Lower leg skin (tissue), 4 donors: ENCODE measurements at regions not wholly inside any gene's neighbourhood (a gene's known extent, or its start where the extent isn't known, plus 50 kb on each side); places are given as distances from the start of the nearest gene placed in this dataset.

ENCODE experiments used
- DNase-seq, 2 donors: peaks; one replicate each; pipeline ENCODE4 v3.0.0-alpha.2; 2019; ENCODE audit warnings: low spot score in 2 of 2
- H3K4me3 ChIP-seq: fragments of 200-600 bp; sonication (generic); 2 replicates; pipeline ENCODE4 v1.5.1; 2017; ENCODE audit warnings: mild to moderate bottlenecking, low read depth; ENCODE audit not compliant: poor library complexity, severe bottlenecking
- POLR2A ChIP-seq, 2 donors: fragments of 450-650 bp; IDR thresholded peaks; one replicate each; pipeline ENCODE4 v1.6.1; 2016 to 2017; ENCODE audit warnings: antibody characterized with exemption in 2 of 2, mild to moderate bottlenecking in 1 of 2, moderate library complexity in 1 of 2
- WGBS, 2 donors: methylation state at CpG; one replicate each; pipeline ENCODE4 v1.1.5; 2018; 5-methylcytosine and 5-hydroxymethylcytosine counted together
- intact Hi-C: fragments of 100-400 bp; cut with DNase I; formaldehyde crosslinking; loops from one replicate; pipeline ENCODE4 v1.15.0; 2023; ENCODE audit warnings: low total_unique reads
- TF ChIP-seq, protein P1 (sequence below), 3 donors: fragments of 450-650 bp; IDR thresholded peaks; one replicate each; pipeline ENCODE4 v1.5.1; 2016; ENCODE audit warnings: antibody characterized with exemption in 3 of 3, mild to moderate bottlenecking in 3 of 3, moderate library complexity in 2 of 3

DNA sequence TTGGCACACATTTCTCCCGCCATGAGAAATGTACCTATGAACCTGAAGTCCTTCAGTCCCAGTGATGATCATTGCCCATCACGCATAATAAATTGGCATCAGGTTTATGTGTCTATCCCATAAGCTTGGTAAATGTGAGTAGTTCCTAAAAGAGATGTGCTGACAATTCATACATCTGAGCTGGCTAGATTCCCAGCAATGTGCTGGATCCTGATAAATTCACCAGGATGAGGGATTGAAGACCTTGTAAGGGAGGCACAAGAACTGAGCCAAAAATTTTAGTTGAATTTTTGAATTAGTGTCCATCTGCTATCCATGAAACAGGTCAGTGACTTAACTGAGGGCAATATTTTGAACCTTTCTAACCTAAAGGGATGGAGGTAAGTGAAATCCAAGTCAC lies 267.9 kb upstream of the CITED2 start:
- intact Hi-C loops = no loop called here
- DNase-seq = no peak
- TF ChIP-seq, protein P1, sequence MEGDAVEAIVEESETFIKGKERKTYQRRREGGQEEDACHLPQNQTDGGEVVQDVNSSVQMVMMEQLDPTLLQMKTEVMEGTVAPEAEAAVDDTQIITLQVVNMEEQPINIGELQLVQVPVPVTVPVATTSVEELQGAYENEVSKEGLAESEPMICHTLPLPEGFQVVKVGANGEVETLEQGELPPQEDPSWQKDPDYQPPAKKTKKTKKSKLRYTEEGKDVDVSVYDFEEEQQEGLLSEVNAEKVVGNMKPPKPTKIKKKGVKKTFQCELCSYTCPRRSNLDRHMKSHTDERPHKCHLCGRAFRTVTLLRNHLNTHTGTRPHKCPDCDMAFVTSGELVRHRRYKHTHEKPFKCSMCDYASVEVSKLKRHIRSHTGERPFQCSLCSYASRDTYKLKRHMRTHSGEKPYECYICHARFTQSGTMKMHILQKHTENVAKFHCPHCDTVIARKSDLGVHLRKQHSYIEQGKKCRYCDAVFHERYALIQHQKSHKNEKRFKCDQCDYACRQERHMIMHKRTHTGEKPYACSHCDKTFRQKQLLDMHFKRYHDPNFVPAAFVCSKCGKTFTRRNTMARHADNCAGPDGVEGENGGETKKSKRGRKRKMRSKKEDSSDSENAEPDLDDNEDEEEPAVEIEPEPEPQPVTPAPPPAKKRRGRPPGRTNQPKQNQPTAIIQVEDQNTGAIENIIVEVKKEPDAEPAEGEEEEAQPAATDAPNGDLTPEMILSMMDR (IDR thresholded peaks at IDR 0.05) = no peak
- no peak for TF ChIP-seq POLR2A (IDR thresholded peaks at IDR 0.05)
- H3K4me3 ChIP-seq = no peak overlapping the region
- WGBS, 2 donors = 60 to 69% methylated on average over 2 of the region's 2 CpGs

DNA sequence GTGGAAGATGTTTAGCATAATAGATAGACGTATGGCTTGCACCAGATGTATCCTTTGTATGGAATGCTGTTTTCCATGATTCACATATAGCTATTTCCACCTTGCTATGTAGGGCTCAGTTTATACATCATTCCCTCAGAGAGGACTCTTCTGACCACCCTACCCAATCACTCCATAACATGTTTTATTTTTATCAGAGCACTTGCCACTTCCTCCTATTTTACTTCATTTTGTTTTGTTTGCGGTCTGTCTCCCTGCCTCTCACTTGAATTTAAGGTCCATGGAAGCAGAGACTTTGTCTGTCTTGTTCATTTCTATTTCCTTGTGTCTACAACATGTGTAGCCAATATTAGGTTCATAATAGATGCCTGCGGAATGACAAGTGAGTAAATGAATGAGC lies 266.9 kb upstream of the CITED2 start:
- TF ChIP-seq, protein P1 (IDR thresholded peaks at IDR 0.05) = no peak
- no peak for TF ChIP-seq POLR2A (IDR thresholded peaks at IDR 0.05)
- intact Hi-C loops = no loop called here
- no peak for DNase-seq
- 79 to 80% methylated on average over 3 of the region's 3 CpGs for WGBS, 2 donors
- no peak overlapping the region for H3K4me3 ChIP-seq

DNA sequence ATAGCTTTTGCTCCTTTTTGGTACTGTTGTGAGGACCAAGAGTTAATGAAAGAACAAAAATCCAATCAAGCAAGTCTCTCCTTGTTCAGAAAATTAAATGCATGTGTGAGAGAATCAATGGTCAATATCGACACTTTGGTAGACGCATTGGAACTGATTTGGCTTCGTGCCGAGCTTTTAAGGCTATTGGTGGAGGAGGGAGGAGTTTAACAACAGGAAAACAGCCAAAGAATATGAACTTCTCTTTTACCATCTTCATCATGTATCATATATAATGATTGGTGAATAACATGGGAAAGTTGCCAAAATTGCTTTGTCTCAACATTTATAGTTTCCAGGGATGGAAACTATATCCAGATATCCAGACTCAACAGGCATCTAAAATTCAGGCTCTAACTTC lies 266.5 kb upstream of the CITED2 start:
- no peak for DNase-seq
- WGBS, 2 donors = 63 to 64% methylated on average over 4 of the region's 4 CpGs
- H3K4me3 ChIP-seq = no peak overlapping the region
- intact Hi-C loops = no loop called here
- TF ChIP-seq, protein P1 (IDR thresholded peaks at IDR 0.05) = no peak
- TF ChIP-seq POLR2A (IDR thresholded peaks at IDR 0.05) = no peak

DNA sequence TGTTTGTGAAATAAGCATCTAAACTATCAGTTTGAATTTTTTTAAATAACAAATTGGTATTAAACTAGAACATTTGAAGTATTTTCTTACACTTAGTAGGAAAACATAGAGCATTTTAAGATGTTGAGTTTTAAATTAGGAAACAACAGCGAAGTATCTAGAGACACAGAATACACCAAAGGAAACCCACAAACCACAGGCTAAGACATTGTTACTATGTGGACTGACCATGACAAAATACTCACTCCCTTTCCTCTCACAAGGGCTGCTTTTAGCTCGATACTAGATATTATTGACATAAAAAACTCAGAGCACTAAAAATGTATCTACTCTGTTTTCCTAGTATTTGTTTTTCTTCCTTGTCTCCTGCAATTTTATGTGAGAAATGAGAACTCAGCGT lies 266.0 kb upstream of the CITED2 start:
- TF ChIP-seq POLR2A (IDR thresholded peaks at IDR 0.05) = no peak
- TF ChIP-seq, protein P1 (IDR thresholded peaks at IDR 0.05) = no peak
- 84 to 86% methylated on average over 3 of the region's 3 CpGs for WGBS, 2 donors
- intact Hi-C loops = no loop called here

DNA sequence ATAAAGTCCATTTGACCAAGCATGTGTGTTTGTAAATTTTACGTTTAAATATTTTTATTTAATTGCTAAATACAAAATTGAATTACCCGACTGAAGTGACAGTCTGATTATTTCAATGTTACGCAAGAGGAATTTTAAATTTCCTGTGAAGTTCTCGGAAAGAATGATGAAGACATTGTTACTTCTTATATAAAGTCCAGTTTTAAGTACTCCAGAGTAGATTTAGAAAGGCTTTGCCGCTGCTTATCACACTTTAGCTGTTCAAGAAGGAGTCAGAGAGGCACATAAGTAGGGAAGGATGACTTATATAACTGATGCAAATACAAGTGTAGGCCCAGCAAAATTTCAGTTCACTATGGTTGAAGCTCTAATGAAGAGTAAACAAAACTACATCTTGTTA lies 265.1 kb upstream of the CITED2 start:
- H3K4me3 ChIP-seq = no peak overlapping the region
- no peak for DNase-seq
- 91 to 94% methylated on average over 5 of the region's 5 CpGs for WGBS, 2 donors
- no peak for TF ChIP-seq POLR2A (IDR thresholded peaks at IDR 0.05)
- TF ChIP-seq, protein P1 (IDR thresholded peaks at IDR 0.05) = no peak
- intact Hi-C loops = no loop called here

More for the DNA sequence above, 266.0 kb upstream of the CITED2 start:
- no peak for DNase-seq
- no peak overlapping the region for H3K4me3 ChIP-seq

DNA sequence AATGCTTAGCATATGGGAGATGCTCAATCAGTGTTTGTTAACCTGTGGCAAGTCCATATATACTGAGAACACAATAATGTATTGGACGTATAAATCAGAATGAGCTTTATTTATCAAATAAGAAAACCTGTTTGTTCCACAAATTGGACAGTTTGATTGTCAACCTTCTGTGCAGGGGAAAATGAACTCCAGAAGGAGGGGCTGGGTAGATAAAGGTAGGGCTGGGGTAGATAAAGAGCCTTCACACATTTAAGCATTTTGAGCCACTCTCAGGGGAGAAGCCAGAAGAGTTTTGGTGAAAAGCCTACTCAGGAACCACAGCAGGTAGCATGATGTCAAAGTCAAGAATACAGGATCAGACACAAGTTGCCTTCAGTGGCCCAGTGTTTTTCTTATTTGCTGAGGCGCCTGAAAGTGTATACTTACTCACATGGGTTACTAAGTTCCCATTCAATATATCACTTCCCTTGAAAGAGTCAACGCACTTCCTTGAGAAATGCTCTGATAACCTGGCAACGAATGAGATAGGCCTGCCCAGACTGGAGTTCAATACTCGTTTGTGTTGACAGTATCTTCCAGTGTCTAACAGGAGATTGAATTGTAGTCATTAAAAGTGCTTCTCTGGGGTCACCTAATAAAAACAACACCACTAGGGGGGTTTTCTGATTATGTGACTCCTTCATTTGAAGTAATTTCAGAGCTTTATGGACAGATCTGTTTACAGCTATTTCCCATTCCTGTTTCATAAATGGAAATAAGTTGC lies 263.9 kb upstream of the CITED2 start:
- TF ChIP-seq POLR2A (IDR thresholded peaks at IDR 0.05) = no peak
- TF ChIP-seq, protein P1 (IDR thresholded peaks at IDR 0.05) = no peak
- intact Hi-C loops = no loop called here
- DNase-seq = no peak
- no peak overlapping the region for H3K4me3 ChIP-seq
- 67 to 74% methylated on average over 5 of the region's 5 CpGs for WGBS, 2 donors
